Gastrocnemius medialis (tissue), 4 donors: ENCODE measurements at regions not wholly inside any gene's neighbourhood (a gene's known extent, or its start where the extent isn't known, plus 50 kb on each side); places are given as distances from the start of the nearest gene placed in this dataset.

Source experiments
- ATAC-seq, 2 donors: fragments of 150-250 bp; one replicate each; pipeline ENCODE4 v1.9.1; 2016
- DNase-seq, 2 donors: peaks; one replicate each; pipeline ENCODE4 v3.0.0-alpha.2; 2019
- H3K27ac ChIP-seq, 4 donors: fragments of 200-600 bp; sonication (generic); 1 replicate in 1 of 4; 2 replicates in 3 of 4; pipeline ENCODE4 v1.5.1; 2016 to 2018; ENCODE audit warnings: mild to moderate bottlenecking in 2 of 4, moderate library complexity in 1 of 4
- H3K27me3 ChIP-seq, 3 donors: fragments of 200-600 bp; sonication (generic) in 2 of 3; 1 replicate in 1 of 3; 2 replicates in 2 of 3; pipeline versions ENCODE4 v1.5.1 to v1.6.0; 2016 to 2019; ENCODE audit warnings: mild to moderate bottlenecking in 1 of 3, moderate library complexity in 1 of 3
- H3K36me3 ChIP-seq, 2 donors: fragments of 200-600 bp; sonication (generic) in 1 of 2; one replicate each; pipeline ENCODE4 v1.5.1; 2017 to 2018
- H3K4me1 ChIP-seq, 2 donors: fragments of 200-600 bp; sonication (generic) in 1 of 2; one replicate each; pipeline ENCODE4 v1.5.1; 2016 to 2017; ENCODE audit warnings: mild to moderate bottlenecking in 2 of 2
- H3K4me3 ChIP-seq, 4 donors: fragments of 200-600 bp; sonication (generic) in 3 of 4; 1 replicate in 1 of 4; 2 replicates in 3 of 4; pipeline ENCODE4 v1.5.1; 2016 to 2019; ENCODE audit warnings: mild to moderate bottlenecking in 2 of 4
- H3K9me3 ChIP-seq, 3 donors: fragments of 200-600 bp; sonication (generic) in 2 of 3; 1 replicate in 1 of 3; 2 replicates in 2 of 3; pipeline ENCODE4 v1.5.1; 2016 to 2019
- CTCF ChIP-seq, 5 experiments: fragments of 450-650 bp in 3 of 5; fragments of 200-600 bp in 2 of 5; sonication (generic) in 2 of 5; IDR thresholded peaks in 4 of 5; conservative IDR thresholded peaks in 1 of 5; 1 replicate in 4 of 5; 2 replicates in 1 of 5; pipeline ENCODE4 v1.5.1; 2016 to 2019; ENCODE audit warnings: antibody characterized with exemption in 5 of 5, mild to moderate bottlenecking in 3 of 5, moderate library complexity in 3 of 5
- POLR2A ChIP-seq, 2 donors: fragments of 450-650 bp; IDR thresholded peaks; one replicate each; pipeline ENCODE4 v1.6.1; 2017; ENCODE audit warnings: antibody characterized with exemption in 2 of 2, mild to moderate bottlenecking in 2 of 2, moderate library complexity in 2 of 2
- in situ Hi-C, 4 donors: fragments of 200-750 bp; cut with MboI; loops; one replicate each; pipeline versions ENCODE4 v1.15.0 to v1.8.0; 2017; ENCODE audit warnings: low sequenced_read_pairs in 4 of 4
- intact Hi-C: fragments of 100-400 bp; cut with DNase I; formaldehyde crosslinking; loops from one replicate; pipeline ENCODE4 v1.15.1; 2023; ENCODE audit warnings: low total_unique reads

GRCh38 chr16:79411805-79412204, 188.7 kb downstream of the MAF start:
- no peaks in the 10 kb centered on the region for H3K36me3 ChIP-seq
- no peaks in the 10 kb centered on the region for H3K4me1 ChIP-seq
- intact Hi-C loops = no loop called here
- no peak for TF ChIP-seq POLR2A (IDR thresholded peaks at IDR 0.05)
- TF ChIP-seq CTCF (IDR thresholded peaks at IDR 0.05 in 4 of 5, conservative IDR thresholded peaks at IDR 0.05 in 1 of 5) = no peak
- ATAC-seq (no peak), DNase-seq (no peak)
- in situ Hi-C loops = no loop called here
- H3K9me3 ChIP-seq = no peaks in the 10 kb centered on the region
- no peak overlapping the region for H3K27ac ChIP-seq
- no peaks in the 10 kb centered on the region for H3K27me3 ChIP-seq
- no peak overlapping the region for H3K4me3 ChIP-seq

- in situ Hi-C loops = no loop called here
Measured at GRCh38 chr16:79411357-79411756, 189.2 kb downstream of the MAF start.

DNA sequence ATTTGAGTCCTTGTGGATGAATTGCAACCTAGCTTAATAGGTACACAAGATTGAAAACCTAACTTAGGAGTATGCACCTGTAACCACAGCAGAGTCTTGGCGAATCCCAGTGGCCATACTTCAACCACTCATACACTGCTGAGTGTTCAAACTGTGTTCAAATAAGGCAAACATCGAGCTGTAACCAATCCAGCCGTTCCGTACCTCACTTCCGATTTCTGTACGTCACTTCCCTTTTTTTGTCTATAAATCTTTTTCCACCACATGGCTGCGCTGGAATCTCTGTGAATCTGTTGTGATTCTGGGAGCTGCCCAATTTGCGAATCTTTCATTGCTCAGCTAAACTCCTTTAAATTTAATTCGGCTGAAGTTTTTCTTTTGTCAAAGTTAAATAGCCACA, 190.6 kb downstream of the MAF start:
- TF ChIP-seq CTCF (IDR thresholded peaks at IDR 0.05 in 4 of 5, conservative IDR thresholded peaks at IDR 0.05 in 1 of 5) = no peak
- TF ChIP-seq POLR2A (IDR thresholded peaks at IDR 0.05) = no peak

More at GRCh38 chr16:79411357-79411756, 189.2 kb downstream of the MAF start:
- intact Hi-C loops = no loop called here
- no peaks in the 10 kb centered on the region for H3K36me3 ChIP-seq
- ATAC-seq (no peak), DNase-seq (no peak)
- H3K9me3 ChIP-seq = no peaks in the 10 kb centered on the region
- H3K27ac ChIP-seq = no peak overlapping the region
- no peak overlapping the region for H3K4me3 ChIP-seq
- no peaks in the 10 kb centered on the region for H3K4me1 ChIP-seq
- TF ChIP-seq CTCF (IDR thresholded peaks at IDR 0.05 in 4 of 5, conservative IDR thresholded peaks at IDR 0.05 in 1 of 5) = no peak
- TF ChIP-seq POLR2A (IDR thresholded peaks at IDR 0.05) = no peak
- no peaks in the 10 kb centered on the region for H3K27me3 ChIP-seq

DNA sequence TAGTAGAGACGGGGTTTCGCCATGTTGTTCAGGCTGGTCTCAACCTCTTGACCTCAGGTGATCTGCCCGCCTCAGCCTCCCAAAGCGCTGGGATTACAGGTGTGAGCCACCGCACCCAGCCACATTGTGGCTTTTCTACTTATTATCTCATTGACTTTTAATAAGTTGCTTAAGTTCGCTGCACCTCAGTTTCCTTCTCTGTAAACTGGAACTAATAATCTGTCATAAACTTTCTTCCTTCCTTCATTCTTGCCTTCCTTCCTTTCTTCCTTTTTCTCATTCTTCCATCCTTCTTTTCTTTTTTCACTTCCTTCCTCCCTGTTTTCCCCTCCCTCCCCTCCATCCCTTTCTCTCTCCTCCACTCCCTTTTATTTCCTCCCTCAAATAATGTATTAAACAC, 192.2 kb downstream of the MAF start:
- DNase-seq (no peak), ATAC-seq (no peak)
- TF ChIP-seq CTCF (IDR thresholded peaks at IDR 0.05 in 4 of 5, conservative IDR thresholded peaks at IDR 0.05 in 1 of 5) (no peak), POLR2A (IDR thresholded peaks at IDR 0.05) (no peak)
- H3K9me3 ChIP-seq = no peaks in the 10 kb centered on the region
- in situ Hi-C loops (no loop called here), intact Hi-C loops (no loop called here)
- no peaks in the 10 kb centered on the region for H3K36me3 ChIP-seq
- H3K27me3 ChIP-seq = no peaks in the 10 kb centered on the region
- H3K4me3 ChIP-seq = no peak overlapping the region
- no peaks in the 10 kb centered on the region for H3K4me1 ChIP-seq
- H3K27ac ChIP-seq = no peak overlapping the region

More for the DNA sequence above, 190.6 kb downstream of the MAF start:
- Histone ChIP-seq H3K4me1 (no peaks in the 10 kb centered on the region), H3K4me3 (no peak overlapping the region), H3K27ac (no peak overlapping the region), H3K27me3 (no peaks in the 10 kb centered on the region), H3K36me3 (no peaks in the 10 kb centered on the region), H3K9me3 (no peaks in the 10 kb centered on the region)
- ATAC-seq = no peak
- intact Hi-C loops = no loop called here
- in situ Hi-C loops = no loop called here
- no peak for DNase-seq

GRCh38 chr16:79407461-79408135, 192.9 kb downstream of the MAF start:
- Histone ChIP-seq H3K27me3 (no peaks in the 10 kb centered on the region), H3K36me3 (no peaks in the 10 kb centered on the region), H3K9me3 (no peaks in the 10 kb centered on the region), H3K4me3 (no peak overlapping the region), H3K4me1 (no peaks in the 10 kb centered on the region), H3K27ac (no peak overlapping the region)
- intact Hi-C loops = no loop called here
- in situ Hi-C loops = no loop called here
- DNase-seq (no peak), ATAC-seq (no peak)
- TF ChIP-seq CTCF (IDR thresholded peaks at IDR 0.05 in 4 of 5, conservative IDR thresholded peaks at IDR 0.05 in 1 of 5) = no peak
- TF ChIP-seq POLR2A (IDR thresholded peaks at IDR 0.05) = no peak
